ENCODE measurements at regions not wholly inside any gene's neighbourhood (a gene's known extent, or its start where the extent isn't known, plus 50 kb on each side); places are given as distances from the start of the nearest gene placed in this dataset.

GRCh38 chrX:35670889-35671288, 127.3 kb upstream of the MAGEB16 start:
- no peaks in the 10 kb centered on the region for H3K4me1 ChIP-seq (ENCODE audit: insufficient read depth)
- WGBS, 3 donors = 57 to 70% (median 63%) methylated on average over 5 of the region's 5 CpGs
- no peak overlapping the region for H3K27ac ChIP-seq
- no peaks in the 10 kb centered on the region for H3K27me3 ChIP-seq
- H3K9me3 ChIP-seq = no peaks in the 10 kb centered on the region
- intact Hi-C loops (cut with DNase I) = no loop called here
- no peak overlapping the region for H3K4me3 ChIP-seq
- TF ChIP-seq POLR2A (IDR thresholded peaks at IDR 0.05) = no peak
- TF ChIP-seq, protein P1, sequence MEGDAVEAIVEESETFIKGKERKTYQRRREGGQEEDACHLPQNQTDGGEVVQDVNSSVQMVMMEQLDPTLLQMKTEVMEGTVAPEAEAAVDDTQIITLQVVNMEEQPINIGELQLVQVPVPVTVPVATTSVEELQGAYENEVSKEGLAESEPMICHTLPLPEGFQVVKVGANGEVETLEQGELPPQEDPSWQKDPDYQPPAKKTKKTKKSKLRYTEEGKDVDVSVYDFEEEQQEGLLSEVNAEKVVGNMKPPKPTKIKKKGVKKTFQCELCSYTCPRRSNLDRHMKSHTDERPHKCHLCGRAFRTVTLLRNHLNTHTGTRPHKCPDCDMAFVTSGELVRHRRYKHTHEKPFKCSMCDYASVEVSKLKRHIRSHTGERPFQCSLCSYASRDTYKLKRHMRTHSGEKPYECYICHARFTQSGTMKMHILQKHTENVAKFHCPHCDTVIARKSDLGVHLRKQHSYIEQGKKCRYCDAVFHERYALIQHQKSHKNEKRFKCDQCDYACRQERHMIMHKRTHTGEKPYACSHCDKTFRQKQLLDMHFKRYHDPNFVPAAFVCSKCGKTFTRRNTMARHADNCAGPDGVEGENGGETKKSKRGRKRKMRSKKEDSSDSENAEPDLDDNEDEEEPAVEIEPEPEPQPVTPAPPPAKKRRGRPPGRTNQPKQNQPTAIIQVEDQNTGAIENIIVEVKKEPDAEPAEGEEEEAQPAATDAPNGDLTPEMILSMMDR (IDR thresholded peaks at IDR 0.05) = no peak
- no peak for TF ChIP-seq EP300 (IDR thresholded peaks at IDR 0.05)
- no peaks in the 10 kb centered on the region for H3K36me3 ChIP-seq
- no peak for DNase-seq

DNA sequence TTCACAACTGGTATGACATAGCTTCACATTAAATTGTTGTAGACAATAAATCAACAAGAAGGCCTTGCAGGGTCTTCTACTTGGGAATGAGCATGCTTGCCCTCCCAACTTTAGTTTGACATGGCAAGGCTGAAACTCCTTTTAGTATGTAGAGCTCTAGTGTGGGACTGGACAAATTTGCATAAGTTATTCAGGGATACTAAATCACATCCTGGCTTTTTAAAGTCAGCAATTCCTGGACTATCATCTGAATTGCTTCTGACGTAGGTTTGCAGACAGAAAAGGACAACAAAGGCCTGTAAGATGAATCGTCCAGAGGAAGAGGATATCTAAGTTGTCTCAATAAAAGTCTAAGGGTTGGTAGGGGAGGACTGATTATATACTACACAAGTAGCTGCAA, 123.0 kb upstream of the MAGEB16 start:
- 16 to 37% (median 23%) methylated on average over 2 of the region's 2 CpGs for whole genome bisulfite sequencing, 3 donors
- Histone ChIP-seq H3K27ac (no peak overlapping the region), H3K4me1 (ENCODE audit: insufficient read depth) (no peaks in the 10 kb centered on the region), H3K36me3 (no peaks in the 10 kb centered on the region), H3K27me3 (no peaks in the 10 kb centered on the region), H3K4me3 (no peak overlapping the region), H3K9me3 (no peaks in the 10 kb centered on the region)
- no peak for DNase-seq
- no peak for TF ChIP-seq POLR2A (IDR thresholded peaks at IDR 0.05)
- no peak for TF ChIP-seq EP300 (IDR thresholded peaks at IDR 0.05)
- TF ChIP-seq, protein P1 (IDR thresholded peaks at IDR 0.05) = no peak
- intact Hi-C loops (cut with DNase I) = no loop called here

DNA sequence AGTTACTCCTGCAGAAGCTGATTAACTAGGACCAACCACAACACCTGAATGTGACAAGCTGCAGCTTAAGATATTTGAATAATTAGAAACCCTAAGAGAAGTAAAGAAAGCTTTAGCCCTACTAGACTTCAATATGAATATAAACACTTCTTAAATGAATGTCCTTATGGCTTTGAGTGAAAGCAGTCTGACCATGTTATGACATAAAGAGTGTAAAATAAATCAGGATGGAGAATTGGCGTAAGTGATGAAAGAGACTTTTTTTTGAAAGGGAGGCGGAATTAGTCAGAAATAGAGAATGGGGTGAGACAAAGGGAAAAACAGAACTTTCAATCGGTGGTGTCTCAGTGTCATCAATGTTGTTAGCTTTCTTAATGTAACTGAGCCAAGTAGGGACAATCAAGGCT, 117.2 kb upstream of the MAGEB16 start:
- H3K4me3 ChIP-seq = no peak overlapping the region
- WGBS, 3 donors = 76 to 87% (median 86%) methylated on average over 3 of the region's 3 CpGs
- no peaks in the 10 kb centered on the region for H3K4me1 ChIP-seq (ENCODE audit: insufficient read depth)
- no peaks in the 10 kb centered on the region for H3K36me3 ChIP-seq
- intact Hi-C loops (cut with DNase I) = no loop called here
- H3K9me3 ChIP-seq = no peaks in the 10 kb centered on the region
- no peaks in the 10 kb centered on the region for H3K27me3 ChIP-seq
- no peak overlapping the region for H3K27ac ChIP-seq
- DNase-seq = no peak
- TF ChIP-seq EP300 (IDR thresholded peaks at IDR 0.05) (no peak), POLR2A (IDR thresholded peaks at IDR 0.05) (no peak)
- TF ChIP-seq, protein P1 (IDR thresholded peaks at IDR 0.05) = no peak

- no peaks in the 10 kb centered on the region for H3K36me3 ChIP-seq
- H3K4me1 ChIP-seq (ENCODE audit: insufficient read depth) = no peaks in the 10 kb centered on the region
- no peak overlapping the region for H3K4me3 ChIP-seq
- no peak overlapping the region for H3K27ac ChIP-seq
- TF ChIP-seq POLR2A (IDR thresholded peaks at IDR 0.05) = no peak
- H3K9me3 ChIP-seq = no peaks in the 10 kb centered on the region
- DNase-seq = no peak
- WGBS, 3 donors = 49 to 53% (median 51%) methylated on average over 2 of the region's 2 CpGs
- no peaks in the 10 kb centered on the region for H3K27me3 ChIP-seq
- intact Hi-C loops (cut with DNase I) = no loop called here
Observed at GRCh38 chrX:35682476-35682875, 115.7 kb upstream of the MAGEB16 start.

DNA sequence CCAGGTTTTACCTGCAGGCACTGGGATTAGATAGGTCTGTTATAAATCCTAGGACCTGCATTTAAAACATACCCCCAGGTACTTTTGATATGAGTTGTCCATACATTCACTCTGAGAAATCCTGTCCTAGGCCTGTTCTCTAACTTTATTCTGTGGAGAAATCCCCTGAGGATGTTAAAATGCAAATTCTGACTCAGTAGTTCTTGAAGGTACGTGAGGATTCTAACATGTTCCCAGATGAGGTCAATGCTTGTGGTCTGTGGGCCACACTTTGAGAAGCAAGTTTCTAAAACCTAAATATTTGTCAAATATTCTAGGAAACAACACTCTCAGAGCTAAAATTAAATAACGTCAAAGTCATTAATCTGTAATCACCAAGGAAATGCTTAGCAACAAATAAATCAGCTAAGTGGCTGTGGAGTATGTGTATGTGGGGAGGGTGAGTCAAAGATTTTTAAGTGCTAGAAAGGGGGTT, 101.3 kb upstream of the MAGEB16 start:
- DNase-seq = no peak
- H3K27ac ChIP-seq = no peak overlapping the region
- no peak overlapping the region for H3K4me3 ChIP-seq
- 36 to 44% (median 42%) methylated on average over 2 of the region's 2 CpGs for WGBS, 3 donors
- no peaks in the 10 kb centered on the region for H3K27me3 ChIP-seq
- H3K4me1 ChIP-seq (ENCODE audit: insufficient read depth) = no peaks in the 10 kb centered on the region
- H3K9me3 ChIP-seq = no peaks in the 10 kb centered on the region
- intact Hi-C loops (cut with DNase I) = no loop called here
- TF ChIP-seq, protein P1 (IDR thresholded peaks at IDR 0.05) = no peak
- TF ChIP-seq EP300 (IDR thresholded peaks at IDR 0.05) (no peak), POLR2A (IDR thresholded peaks at IDR 0.05) (no peak)
- H3K36me3 ChIP-seq = no peaks in the 10 kb centered on the region
